ENCODE measurements at regions not wholly inside any gene's neighbourhood (a gene's known extent, or its start where the extent isn't known, plus 50 kb on each side); places are given as distances from the start of the nearest gene placed in this dataset.
"Not testable (repeated sequence)": the region's sequence is repeated elsewhere in the genome, so short reads cannot be mapped to it uniquely, and the experiment has no call there.

DNA sequence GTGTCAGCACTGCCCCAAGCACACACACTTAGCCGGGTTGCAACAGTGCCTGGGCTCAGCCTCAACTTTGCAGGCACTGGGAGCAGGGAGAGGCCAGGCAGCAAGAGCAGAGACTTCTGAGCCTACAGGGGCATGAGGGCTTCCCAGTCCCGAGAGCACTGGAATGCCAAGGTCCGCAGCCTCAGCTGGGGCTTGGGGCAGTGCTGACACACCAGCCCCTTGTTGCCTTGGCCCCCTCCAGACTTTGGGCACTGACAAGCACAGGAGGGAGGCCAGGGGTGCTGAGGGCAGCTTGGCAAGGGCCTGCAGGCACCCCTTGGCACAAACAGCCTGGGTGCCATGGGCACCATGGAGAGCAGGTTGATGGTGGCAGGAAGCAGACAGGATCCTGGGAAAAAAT lies 531.1 kb upstream of the SLC39A10 start:
- DNase-seq, result not testable (repeated sequence)

DNA sequence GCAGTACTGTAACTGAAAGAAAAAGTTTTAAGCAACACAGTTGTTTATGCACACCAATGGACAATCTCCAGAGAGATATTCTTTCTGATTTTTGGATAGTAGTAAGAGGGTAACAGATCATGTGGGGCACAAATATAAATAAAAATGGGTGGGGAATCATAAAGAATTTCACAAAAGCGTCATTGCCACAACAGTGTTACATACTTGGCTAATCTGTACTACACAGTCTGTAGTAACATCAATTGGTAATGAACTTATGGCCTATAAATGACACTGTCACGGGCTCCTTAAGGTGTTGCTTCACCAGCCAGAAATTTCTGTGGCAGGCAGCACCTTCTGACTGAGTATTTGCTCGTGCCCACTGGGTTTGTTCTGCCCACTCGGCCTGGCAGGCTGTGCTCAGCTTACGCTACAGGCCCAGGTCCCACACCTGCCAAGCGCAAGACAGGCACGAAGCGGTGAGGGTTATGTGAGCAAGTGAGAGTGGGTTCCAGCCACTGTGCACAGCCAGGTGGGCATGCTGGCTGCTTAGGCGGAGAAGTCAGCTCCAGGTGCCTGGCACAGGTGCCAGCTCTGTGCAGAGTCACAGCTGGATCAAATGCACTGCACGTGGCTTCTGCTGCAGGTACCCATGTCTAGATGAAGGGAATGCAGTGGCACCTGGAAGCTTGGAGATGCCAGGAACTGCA lies 532.5 kb upstream of the SLC39A10 start:
- DNase-seq, result no peak

DNA sequence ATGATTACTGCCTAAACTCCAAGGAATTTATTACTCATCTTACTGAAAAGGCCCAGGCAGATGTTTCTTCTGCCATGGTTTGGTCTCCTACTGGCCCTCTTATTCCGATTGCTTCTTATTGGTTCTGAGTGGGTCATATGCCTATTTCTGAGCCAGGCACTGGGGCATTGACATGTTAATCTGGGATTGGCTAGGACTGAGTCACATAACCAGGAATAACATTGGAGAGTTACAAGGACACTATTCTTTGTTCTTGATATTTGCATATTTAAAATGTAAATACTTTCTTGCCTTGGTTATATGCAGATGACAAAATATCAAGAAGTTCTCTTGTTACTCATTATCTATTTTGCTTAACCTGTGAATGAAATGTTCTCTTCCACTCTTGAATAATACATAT lies 534.4 kb upstream of the SLC39A10 start:
- no peak for DNase-seq

DNA sequence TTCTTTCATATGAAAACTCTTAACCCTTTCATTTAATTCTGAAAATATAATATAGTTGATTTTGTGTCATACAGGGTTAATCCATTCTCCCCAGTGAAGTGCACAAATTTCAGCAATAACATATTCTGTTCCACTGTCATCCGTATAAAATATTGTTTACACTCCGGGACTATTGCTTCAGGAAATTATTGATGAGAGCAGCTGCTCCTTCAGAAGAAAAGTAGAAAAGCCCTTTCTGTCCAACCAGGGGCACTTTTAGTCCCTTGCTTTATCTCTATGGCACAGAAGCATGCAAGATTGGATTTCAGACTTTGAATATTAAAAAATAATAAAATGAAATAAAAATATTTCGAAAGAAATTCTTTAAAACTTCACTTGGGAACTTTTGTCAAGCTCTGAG lies 535.7 kb upstream of the SLC39A10 start:
- DNase-seq, result no peak

DNA sequence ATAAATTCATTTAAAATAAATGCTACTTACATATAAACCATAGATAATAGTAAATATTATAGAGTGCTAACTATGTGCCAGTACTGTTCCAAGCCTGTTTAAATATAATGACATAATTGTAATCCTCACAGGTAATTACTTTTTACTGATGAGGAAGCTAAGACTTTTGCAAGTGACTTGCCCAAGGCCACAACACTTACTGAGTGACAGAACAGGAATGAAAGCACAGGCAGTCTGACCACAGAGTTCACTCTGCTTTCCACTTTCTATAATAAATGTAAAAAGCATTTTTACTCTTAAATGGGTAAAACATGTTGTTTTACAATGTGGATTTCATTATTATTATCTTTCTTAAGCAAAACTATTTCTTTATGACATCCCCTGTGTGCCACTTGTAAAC lies 537.8 kb upstream of the SLC39A10 start:
- no peak for DNase-seq

DNA sequence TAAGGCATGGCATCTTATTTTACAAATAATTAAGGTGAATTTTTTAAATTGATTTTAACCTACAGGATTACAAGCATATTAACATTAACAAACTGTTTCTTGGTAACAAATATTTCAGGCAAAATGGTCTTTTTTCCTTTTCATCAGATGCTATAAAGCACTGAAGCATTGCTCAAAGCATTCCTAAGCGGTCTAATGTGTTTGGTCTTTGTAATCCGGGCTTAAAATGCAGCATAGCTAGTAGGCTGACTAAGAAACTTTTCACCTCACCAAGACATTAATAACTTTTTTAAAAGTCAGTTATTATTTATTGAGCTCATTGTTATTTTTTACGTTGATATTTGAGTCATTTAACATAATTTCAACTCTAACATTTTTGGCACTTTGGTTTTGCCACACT lies 538.8 kb upstream of the SLC39A10 start:
- DNase-seq, result no peak

DNA sequence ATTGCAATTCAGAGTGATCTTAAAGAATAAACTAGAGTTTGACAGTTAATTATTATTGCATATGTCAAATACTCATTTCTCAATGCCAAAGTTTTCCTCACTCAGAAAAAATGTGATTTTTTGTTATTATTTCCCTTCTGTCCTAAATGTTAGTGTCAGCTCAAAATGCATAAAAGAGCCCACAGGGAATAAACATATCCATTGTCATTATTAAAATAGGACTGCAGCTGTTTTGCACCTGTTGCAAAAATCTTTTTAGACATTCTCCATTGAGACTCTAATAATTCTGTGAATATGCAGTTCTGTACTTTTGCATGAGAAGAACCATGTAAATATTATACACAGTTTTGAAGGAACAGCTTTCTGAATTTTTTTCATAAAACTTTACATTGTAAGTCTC lies 540.0 kb upstream of the SLC39A10 start:
- DNase-seq, result no peak

DNA sequence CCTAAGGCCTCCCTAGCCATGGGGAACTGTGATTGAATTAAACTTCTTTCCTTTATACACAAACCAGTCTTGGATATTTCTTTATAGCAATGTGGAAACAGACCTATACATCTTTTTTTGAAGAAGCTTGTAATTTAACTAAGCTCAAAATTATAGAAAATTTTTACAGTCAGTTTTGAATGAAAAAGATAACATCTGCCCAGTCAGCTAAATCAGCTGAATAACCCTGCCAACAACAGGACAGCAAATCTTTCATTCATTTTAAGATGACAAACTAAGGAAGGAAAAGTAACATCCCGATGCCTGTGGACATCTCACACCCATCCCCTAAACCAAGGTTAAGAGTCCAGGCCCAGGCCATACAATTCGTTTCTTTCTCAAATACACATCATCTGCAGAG lies 541.3 kb upstream of the SLC39A10 start:
- DNase-seq, result no peak

DNA sequence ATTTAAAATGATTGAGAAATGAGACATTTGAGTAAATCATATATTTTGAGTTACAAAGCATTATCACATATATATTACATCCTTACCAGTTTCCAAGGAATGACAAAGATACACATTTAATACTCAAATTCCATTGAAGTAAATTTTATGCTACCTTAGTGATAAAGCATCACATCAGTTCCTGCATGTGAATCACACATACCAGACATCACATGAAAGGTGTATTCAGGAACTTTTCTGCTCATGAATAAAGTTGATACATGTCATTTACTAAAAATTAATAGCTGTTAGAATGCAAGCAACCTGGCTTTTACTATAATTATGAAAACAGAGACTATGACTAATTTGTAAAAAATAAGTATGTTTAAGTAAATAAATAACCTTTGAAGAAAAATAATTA lies 548.8 kb upstream of the SLC39A10 start:
- no peak for DNase-seq

DNA sequence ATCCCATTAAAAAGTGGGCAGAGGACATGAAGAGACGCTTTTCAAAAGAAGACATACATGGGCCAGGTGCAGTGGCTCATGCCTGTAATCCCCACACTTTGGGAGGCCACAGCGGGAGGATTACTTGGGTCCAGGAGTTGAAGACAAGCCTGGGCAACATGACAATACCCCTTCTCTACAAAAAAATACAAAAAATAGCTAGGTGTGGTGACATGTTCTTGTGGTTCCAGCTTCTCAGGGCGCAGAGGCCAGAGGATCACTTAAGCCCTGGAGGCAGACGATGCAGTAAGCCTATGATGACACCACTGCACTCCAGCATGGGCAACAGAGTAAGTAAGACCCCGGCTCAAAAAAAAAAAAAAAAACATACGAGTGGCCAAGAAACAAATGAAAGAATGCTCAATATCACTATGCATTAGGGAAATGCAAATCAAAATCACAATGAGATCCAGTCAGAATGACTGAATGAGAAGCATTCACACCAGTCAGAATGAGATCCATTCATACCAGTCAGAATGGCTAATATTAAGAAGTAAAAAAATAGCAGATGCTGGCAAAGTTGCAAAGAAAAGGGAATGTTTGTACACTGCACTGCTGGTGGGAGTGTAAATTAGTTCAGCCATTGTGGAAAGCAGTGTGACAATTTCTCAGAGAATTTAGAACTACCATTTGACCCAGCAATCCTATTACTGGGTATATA lies 550.2 kb upstream of the SLC39A10 start:
- no peak for DNase-seq

DNA sequence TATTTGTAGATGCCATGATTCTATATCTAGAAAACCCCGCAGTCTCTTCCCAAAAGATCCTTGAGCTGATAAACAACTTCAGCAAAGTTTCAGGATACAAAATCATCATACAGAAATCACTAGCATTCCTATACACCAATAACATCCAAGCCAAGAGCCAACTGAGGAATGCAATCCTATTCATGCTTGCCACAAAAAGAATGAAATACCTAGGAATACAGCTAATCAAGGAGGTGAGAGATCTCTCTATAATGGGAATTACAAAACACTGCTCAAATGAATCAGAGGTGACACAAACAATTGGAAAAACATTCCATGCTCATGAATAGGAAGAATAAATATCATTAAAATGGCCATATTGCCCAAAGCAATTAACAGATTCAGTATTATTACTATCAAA lies 551.4 kb upstream of the SLC39A10 start:
- no peak for DNase-seq

DNA sequence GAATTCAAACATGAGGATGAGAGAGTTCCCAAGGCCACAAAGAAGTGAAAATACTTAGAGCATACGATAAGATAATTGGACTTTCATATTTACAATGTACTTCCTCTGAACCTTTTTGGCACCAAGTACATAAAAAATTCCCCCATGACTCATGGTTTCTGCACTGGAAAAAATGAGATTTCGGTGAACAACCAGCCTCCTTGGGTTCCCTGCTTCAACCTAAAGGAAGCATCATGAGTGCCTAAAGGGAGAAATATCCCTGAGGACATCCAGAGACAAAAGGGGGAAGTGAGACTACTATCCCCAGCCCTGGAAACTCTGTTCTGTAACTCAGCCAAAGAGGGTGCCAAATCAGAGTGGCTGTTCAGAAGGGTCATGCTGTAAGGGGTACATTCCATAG lies 562.7 kb upstream of the SLC39A10 start:
- no peak for DNase-seq

DNA sequence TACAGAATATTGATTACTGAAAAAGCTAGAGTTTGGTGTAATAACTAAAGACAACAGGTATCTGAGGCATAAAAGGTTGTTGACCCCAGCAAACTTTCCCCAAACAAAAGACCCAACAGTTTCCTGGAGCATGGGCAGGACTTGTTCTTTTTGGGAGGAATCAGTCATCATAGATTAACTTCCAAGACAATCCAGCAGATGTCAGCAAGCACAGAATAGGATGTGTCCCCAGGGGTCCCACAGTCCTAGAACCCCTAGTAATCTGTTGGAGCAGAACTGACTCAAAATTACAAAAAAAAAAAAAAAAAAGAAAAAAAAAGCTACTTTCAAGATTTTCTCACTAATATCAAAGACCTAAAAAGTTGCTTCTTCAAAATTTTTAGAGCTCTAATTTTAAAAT lies 564.7 kb upstream of the SLC39A10 start:
- no peak for DNase-seq

DNA sequence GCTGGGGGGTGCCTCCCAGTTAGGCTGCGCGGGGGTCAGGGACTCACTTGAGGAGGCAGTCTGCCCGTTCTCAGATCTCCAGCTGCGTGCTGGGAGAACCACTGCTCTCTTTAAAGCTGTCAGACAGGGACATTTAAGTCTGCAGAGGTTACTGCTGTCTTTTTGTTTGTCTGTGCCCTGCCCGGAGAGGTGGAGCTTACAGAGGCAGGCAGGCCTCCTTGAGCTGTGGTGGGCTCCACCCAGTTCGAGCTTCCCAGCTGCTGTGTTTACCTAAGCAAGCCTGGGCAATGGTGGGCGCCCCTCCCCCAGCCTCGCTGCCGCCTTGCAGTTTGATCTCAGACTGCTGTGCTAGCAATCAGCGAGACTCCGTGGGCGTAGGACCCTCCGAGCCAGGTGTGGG lies 584.2 kb upstream of the SLC39A10 start:
- not testable (repeated sequence) for DNase-seq

DNA sequence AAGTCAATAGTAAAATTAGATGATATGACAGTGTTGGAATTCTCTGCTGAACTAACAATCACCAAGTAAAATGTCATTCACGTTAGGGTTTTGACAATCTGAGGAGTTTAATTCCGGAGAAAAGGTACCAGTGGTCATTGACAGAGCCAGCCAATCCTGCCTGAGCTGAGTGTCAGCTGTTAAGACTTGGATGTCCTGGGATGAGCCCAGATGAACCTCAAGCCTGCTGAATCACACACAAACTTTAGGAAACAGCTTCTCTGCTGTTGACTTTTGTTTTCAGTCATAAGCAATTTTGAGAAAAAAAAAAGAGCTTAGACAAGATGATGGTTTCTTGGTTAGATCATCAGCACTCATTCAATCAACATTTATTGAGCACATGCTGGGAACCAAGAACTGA lies 600.0 kb upstream of the SLC39A10 start:
- no peak for DNase-seq

DNA sequence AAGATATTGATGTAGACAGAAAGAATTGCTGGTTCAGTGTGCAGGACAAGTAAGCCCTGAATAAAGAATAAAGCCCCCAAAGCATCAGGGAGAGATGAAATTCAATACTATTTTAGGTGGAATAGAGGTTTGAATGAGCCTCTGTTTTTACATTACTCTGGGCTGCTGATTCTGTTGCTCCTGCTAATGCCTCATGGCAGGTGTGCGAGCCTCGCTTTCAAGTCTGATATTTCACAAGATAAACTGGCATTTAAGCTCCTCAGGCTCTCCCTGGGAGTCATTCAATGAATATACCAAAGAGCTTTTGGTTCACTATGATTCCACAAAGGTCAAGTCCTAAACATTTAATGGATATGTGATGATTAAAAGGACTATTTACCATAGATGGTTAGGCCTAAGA lies 601.0 kb upstream of the SLC39A10 start:
- DNase-seq, result no peak

DNA sequence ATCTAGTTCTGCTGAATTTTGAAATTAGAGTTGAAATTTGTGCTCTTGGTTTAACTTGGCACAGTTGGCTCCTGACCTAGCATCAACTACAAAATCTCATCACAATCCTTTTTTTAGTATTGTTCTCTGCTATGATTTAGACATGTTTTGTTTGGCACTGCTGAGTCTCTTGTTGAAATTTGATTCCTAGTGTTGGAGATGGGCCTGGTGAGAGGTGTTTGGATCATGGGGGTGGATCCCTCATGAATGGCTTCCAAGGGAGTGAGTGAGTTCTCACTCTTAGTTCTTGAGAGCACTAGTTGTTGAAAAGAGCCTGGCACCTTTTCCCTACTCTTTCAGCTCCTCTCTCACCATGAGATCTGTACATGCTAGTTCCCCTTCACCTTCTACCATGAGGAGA lies 605.6 kb upstream of the SLC39A10 start:
- DNase-seq, result no peak

DNA sequence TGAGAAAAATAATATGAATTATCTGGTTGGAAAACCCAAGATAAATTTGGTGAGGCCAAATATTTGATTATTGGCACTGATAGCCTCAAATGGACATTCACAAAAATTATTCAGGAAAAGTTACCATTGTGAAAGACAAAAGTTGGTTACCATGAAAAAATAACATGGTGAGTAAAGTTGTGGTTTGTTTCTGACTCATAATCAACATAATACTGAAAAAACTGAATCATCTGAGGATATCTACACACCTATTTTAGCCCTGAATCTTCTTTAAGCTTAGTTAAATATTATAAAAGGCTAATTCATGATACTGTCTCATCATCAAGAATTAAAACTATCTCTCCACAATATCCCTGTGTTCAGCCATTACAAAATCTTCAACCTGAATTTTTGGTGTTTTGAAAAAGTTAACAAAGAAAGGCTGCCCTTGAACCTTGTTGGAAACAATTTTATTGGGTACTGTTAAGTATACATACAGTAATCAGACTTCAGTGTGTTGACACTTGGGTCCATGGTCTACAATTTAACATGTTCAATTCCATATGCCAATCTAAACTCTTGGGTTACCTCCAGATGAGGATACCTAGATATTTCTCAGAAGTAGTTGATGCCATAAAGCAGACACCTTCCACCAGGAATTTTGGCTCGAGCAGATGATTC lies 607.5 kb upstream of the SLC39A10 start:
- no peak for DNase-seq

DNA sequence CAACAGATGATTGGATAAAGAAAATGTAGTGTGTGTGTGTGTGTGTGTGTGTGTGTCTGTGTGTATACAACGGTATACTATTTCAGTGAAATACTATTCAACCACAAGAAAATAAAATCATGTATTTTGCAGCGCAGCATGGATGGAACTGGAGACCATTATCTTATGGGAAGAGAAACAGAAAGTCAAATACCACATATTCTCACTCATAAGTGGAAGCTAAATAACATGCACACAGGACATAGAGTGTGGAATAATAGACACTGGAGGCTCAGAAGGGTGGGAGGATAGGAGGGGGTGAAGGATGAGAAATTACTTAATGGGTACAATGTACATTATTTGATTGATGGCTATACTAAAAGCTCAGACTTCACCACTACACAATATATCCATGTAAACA lies 609.1 kb upstream of the SLC39A10 start:
- DNase-seq, result no peak

DNA sequence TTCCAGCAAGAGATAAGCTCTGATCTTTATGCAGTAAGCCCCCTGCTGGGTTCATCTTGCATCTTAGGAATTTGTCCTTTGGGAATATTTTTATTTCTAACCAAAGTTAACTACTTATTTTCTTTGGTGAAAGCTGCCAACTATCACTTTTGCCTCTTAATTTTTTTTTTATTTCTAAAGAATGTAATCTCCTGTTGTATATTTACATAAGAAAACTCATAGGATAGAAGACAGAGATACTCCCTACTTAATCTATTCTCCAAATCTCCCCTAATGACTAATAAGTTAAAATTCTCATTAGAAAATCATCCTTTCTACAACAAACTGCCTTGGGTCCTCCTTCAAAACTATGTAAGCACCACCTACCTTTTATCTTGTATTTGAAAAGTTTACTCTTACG lies 612.2 kb upstream of the SLC39A10 start:
- no peak for DNase-seq

DNA sequence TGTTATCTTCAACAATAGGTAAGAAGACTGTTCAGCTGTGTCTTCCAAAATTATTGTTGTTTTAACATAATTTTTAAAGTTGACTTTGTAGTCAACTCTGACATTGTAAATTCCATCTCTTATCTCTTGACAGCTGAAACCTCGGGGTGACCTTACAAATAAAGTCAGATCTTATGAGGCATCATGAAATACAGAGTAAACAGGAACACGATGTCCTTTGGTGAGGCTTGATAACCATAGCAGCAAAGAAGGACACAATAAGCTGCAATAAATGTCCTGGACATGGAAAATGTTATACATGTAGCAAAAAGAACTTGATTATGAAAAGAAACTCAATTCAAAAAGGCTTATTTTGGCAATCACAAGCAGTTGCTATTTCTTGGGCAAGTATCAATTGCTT lies 618.9 kb upstream of the SLC39A10 start:
- DNase-seq, result no peak

DNA sequence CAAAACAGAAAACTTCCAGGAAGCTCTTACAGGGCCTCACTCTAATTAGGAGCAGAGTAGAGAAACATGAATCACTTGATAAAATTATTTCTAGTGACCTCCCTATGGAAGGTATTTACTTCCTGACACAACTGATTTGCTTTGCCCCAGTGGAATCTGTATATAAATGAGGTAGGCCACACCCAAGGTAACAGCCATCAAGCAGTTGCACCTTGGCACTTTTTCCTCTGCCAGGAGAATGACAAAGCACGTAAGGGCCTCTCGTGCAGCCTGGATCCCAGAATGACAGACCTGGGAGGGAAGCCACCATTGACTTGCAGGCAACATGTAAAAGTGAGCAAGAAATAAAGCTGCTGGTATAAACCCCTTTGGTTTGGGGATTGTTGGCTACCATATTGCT lies 620.0 kb upstream of the SLC39A10 start:
- no peak for DNase-seq

DNA sequence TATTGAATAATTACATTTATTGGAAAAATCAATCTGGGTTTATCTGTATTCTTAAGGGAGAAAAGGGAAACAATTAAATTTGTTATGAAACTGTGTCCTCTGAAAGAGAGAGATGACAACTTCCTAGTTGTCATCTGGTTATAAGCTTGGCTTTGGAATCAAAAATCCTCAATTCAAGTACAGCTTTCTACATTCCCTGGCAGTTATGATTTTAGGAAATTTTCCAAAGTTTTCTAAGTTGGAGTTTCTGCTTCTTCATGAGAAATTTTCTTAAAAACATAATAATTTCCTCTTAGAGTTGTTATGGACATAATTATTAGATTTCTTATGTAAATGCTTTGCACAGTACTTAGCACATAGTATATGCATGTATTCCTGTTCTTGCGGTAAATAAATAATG lies 625.6 kb upstream of the SLC39A10 start:
- DNase-seq, result no peak
